SH-SY5Y (cell line): ENCODE measurements at regions not wholly inside any gene's neighbourhood (a gene's known extent, or its start where the extent isn't known, plus 50 kb on each side); places are given as distances from the start of the nearest gene placed in this dataset.

Experiments
- GATA2 ChIP-seq: IDR thresholded peaks from 2 replicates; pipeline ENCODE4 v1.6.1; 2011; ENCODE audit warnings: mild to moderate bottlenecking, low read depth, low read length
- GATA3 ChIP-seq: IDR thresholded peaks from 2 replicates; pipeline ENCODE4 v1.6.1; 2011; ENCODE audit warnings: low read depth, mild to moderate bottlenecking, low read length, moderate library complexity

GRCh38 chr17:53659181-53659580, 163.5 kb upstream of the KIF2B start:
- no peak for TF ChIP-seq GATA2
- no peak for TF ChIP-seq GATA3

- TF ChIP-seq GATA2 (no peak), GATA3 (no peak)
Observed at GRCh38 chr17:53655591-53655990, 167.1 kb upstream of the KIF2B start.

- no peak for TF ChIP-seq GATA2
- no peak for TF ChIP-seq GATA3
Observed at GRCh38 chr17:53649201-53649600, 173.5 kb upstream of the KIF2B start.

- TF ChIP-seq GATA3 (no peak), GATA2 (no peak)
Observed at GRCh38 chr17:53646835-53647234, 175.9 kb upstream of the KIF2B start.

- TF ChIP-seq GATA2 (no peak), GATA3 (no peak)
Observed at GRCh38 chr17:53640808-53641207, 181.9 kb upstream of the KIF2B start.

- TF ChIP-seq GATA3 (no peak), GATA2 (no peak)
Observed at GRCh38 chr17:53635444-53635843, 187.3 kb upstream of the KIF2B start.

GRCh38 chr17:53633856-53634255, 188.9 kb upstream of the KIF2B start:
- TF ChIP-seq GATA2 = no peak
- TF ChIP-seq GATA3 = no peak

GRCh38 chr17:53631486-53631885, 191.2 kb upstream of the KIF2B start:
- TF ChIP-seq GATA2 (no peak), GATA3 (no peak)

GRCh38 chr17:53630638-53631037, 192.1 kb upstream of the KIF2B start:
- TF ChIP-seq GATA3 (no peak), GATA2 (no peak)

- TF ChIP-seq GATA2 = no peak
- TF ChIP-seq GATA3 = no peak
Observed at GRCh38 chr17:53630115-53630514, 192.6 kb upstream of the KIF2B start.

GRCh38 chr17:53629188-53629587, 193.5 kb upstream of the KIF2B start:
- TF ChIP-seq GATA3 (no peak), GATA2 (no peak)

GRCh38 chr17:53628011-53628410, 194.7 kb upstream of the KIF2B start:
- no peak for TF ChIP-seq GATA2
- TF ChIP-seq GATA3 = no peak

- no peak for TF ChIP-seq GATA3
- no peak for TF ChIP-seq GATA2
Observed at GRCh38 chr17:53627511-53627910, 195.2 kb upstream of the KIF2B start.

GRCh38 chr17:53626286-53626685, 196.4 kb upstream of the KIF2B start:
- no peak for TF ChIP-seq GATA2
- TF ChIP-seq GATA3 = no peak

GRCh38 chr17:53619025-53619424, 203.7 kb upstream of the KIF2B start:
- TF ChIP-seq GATA2 = no peak
- no peak for TF ChIP-seq GATA3

- TF ChIP-seq GATA2 (no peak), GATA3 (no peak)
Observed at GRCh38 chr17:53607475-53607874, 215.3 kb upstream of the KIF2B start.

GRCh38 chr17:53588317-53588716, 234.4 kb upstream of the KIF2B start:
- TF ChIP-seq GATA3 = no peak
- no peak for TF ChIP-seq GATA2
